Choroid plexus epithelial cell (primary cell): ENCODE measurements at regions not wholly inside any gene's neighbourhood (a gene's known extent, or its start where the extent isn't known, plus 50 kb on each side); places are given as distances from the start of the nearest gene placed in this dataset.
A peak's percentile ranks its signal among the peaks of the same experiment; 100 is the strongest.

ENCODE experiments used
- DNase-seq: peaks from one replicate; pipeline ENCODE4 v3.0.0-alpha.2; 2010; ENCODE audit warnings: low read depth
- H3K4me3 ChIP-seq: 2 replicates; pipeline ENCODE4 v1.5.1; 2011; ENCODE audit warnings: low read depth, mild to moderate bottlenecking, control low read depth, low read length, moderate library complexity
- TF ChIP-seq, protein P1 (sequence below): conservative IDR thresholded peaks from 2 replicates; pipeline ENCODE4 v1.5.1; 2011; ENCODE audit warnings: low read depth, mild to moderate bottlenecking, control low read depth, inconsistent platforms, low read length, moderate library complexity

DNA sequence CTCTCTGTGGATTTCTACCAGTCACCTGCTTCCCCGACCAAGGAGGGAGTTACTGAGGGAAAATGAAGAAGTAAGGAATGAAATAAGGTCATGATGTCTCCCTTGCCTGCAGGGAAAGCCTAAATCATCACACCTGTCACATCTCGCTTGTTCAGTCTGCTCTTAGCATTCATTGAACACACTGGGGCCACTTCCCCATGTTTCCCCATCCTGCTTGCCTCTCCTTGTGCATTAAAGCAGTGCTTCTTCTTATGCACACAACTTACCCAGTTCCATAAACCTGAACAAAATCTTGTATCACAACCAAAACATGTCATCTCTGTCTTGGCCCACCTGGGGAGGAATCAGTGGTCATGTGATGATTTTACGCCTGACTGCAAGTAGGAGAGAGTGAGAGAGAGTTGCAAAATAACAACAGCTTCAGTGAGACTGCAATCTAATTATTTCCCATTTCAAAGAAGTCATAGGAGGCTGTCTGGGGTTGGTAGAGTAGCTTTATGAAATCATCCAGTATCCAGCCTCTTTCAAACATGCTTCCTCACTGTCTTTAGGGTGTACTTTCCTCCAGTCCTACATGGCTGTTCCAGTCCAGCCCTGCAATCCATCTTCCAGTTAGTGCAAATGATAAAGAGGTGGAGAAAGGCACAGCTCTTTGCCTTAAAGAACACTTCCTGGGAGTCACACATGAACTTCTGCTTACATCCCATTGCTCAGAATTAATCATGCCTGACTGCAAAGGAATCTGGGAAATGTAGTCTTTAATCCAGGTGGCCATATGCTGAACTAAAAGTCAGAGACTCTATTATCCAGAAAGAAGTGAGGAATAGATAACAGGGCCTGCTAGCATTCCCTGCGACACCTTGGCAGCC lies 220.1 kb downstream of the HAUS1 start:
- TF ChIP-seq, protein P1, sequence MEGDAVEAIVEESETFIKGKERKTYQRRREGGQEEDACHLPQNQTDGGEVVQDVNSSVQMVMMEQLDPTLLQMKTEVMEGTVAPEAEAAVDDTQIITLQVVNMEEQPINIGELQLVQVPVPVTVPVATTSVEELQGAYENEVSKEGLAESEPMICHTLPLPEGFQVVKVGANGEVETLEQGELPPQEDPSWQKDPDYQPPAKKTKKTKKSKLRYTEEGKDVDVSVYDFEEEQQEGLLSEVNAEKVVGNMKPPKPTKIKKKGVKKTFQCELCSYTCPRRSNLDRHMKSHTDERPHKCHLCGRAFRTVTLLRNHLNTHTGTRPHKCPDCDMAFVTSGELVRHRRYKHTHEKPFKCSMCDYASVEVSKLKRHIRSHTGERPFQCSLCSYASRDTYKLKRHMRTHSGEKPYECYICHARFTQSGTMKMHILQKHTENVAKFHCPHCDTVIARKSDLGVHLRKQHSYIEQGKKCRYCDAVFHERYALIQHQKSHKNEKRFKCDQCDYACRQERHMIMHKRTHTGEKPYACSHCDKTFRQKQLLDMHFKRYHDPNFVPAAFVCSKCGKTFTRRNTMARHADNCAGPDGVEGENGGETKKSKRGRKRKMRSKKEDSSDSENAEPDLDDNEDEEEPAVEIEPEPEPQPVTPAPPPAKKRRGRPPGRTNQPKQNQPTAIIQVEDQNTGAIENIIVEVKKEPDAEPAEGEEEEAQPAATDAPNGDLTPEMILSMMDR, result no peak
- peak; percentile 88 for DNase-seq
- H3K4me3 ChIP-seq, result no peak overlapping the region

DNA sequence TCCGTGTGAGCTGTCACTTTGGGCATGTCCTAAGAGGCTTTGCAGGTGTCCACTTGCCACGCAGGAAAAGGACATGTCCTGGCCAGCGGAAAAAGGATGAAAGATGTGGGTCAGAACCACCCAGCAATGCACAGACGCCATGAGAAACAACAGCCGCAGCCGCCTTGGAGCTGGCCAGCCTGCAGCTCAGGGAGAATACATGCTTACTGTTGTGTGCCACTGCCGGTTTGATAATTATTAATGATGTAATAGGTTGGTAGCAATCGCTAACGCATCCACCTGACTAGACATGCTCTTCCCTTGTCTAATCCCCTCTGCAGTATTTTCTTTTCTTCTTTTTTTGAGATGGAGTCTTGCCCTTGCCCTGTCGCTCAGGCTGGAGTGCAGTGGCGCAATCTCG lies 221.7 kb downstream of the HAUS1 start:
- no peak overlapping the region for H3K4me3 ChIP-seq
- DNase-seq, result no peak
- TF ChIP-seq, protein P1, result no peak

DNA sequence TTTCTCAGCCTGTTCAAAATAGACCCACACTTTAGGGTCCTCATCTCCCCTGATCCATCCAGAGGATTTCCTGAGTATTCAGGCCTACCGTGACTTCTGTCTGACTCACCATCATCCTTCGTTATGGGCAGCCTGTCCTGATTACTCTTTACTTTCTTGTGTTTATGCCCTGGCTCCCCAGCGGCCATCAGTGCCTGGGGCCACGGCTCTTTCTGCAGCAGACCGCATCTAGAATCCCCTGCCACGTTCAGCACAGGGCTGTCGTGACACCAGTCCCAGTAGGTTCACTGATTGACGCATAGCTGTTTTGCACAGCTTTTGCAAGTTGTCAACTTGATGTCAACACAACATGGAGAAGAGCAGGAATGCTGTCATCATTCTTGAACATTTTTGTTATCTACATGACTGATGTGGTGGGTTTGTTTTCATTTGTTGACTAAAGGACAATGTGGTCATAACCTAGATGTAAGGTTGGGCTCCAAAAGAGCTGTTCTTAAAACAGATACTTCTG lies 225.6 kb downstream of the HAUS1 start:
- TF ChIP-seq, protein P1, result no peak
- no peak for DNase-seq
- H3K4me3 ChIP-seq, result no peak overlapping the region

DNA sequence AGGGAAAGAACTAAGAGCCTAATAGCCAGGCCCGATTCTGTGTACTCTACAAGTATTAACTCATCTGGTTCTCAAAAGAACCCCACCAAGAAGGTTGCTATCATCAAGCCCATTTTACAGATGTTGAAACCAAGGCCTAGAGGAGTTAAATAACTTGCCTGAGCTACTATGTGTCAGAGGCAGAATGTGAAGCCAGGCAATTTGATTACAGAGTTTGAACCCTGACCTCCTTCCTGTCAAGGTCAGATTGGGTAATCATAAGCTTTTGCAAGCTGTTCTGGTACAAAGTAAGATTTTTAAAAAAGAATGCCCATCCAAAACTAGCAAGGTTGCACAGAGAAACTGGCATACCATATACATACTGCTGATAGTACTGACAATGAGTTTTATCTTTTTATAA lies 227.1 kb downstream of the HAUS1 start:
- TF ChIP-seq, protein P1, result no peak
- H3K4me3 ChIP-seq, result no peak overlapping the region
- DNase-seq, result no peak

DNA sequence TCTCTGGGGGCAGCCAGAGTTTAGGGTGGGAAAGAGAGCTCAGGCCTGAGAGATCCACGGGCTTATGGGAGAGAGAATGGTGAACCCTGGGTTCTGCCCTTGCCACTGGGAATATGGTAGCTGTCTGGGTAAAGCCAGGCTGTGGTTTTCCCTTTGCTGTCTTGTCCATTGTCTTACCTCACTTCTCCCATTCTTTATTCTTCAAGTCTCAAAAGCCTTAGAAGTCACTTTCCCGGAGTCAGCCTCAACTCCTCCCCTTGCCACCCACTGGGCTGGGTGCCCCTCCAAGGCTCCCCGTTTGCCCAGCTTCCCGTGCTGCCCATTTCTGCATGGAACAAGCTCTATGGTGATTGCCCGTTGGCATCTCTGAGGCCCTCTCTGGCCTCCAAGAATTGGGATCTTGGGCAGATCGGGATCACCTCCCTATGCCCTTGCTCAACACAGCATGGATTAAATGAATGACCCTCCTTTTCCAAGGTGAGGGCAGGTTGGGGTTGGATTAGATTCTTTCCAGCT lies 228.2 kb downstream of the HAUS1 start:
- TF ChIP-seq, protein P1, result no peak
- no peak overlapping the region for H3K4me3 ChIP-seq
- no peak for DNase-seq

DNA sequence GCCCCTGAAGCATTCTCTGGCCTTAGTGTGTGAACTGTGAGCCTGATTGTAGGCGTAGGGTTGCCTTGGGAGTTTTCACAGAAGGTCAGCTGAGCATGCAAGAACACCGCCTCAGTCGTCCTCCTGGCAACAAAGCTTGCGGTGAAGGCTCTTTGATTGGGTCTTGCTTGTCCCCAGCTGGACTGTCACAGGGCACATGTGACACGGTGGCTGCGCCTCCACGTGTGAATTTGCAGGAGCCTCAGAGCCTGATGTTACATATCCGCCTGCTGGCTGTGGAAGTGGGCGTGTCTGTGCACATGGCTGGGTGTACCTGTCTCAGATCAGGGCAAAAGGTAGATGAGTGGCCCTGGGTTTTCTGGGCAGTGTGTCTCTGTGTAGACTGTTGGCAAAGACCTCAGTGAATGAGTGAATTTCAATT lies 228.7 kb downstream of the HAUS1 start:
- no peak for DNase-seq
- H3K4me3 ChIP-seq, result peak overlapping the region; percentile 53
- TF ChIP-seq, protein P1, result no peak
